Vagina (tissue), 2 donors: ENCODE measurements at regions not wholly inside any gene's neighbourhood (a gene's known extent, or its start where the extent isn't known, plus 50 kb on each side); places are given as distances from the start of the nearest gene placed in this dataset.

Source experiments
- POLR2AphosphoS5 ChIP-seq, 2 donors: sonication (generic); formaldehyde crosslinking; IDR thresholded peaks; one replicate each; pipeline ENCODE4 v1.9.0; 2017; ENCODE audit warnings: antibody characterized with exemption in 2 of 2, mild to moderate bottlenecking in 2 of 2, low read depth in 1 of 2; ENCODE audit not compliant: insufficient read depth in 1 of 2
- TF ChIP-seq, protein P1 (sequence below), 3 experiments: fragments of 450-650 bp in 2 of 3; fragments of 200-600 bp in 1 of 3; sonication (generic) in 1 of 3; IDR thresholded peaks; one replicate each; pipeline ENCODE4 v1.5.1; 2017 to 2019; ENCODE audit warnings: antibody characterized with exemption in 3 of 3, mild to moderate bottlenecking in 2 of 3, moderate library complexity in 2 of 3

DNA sequence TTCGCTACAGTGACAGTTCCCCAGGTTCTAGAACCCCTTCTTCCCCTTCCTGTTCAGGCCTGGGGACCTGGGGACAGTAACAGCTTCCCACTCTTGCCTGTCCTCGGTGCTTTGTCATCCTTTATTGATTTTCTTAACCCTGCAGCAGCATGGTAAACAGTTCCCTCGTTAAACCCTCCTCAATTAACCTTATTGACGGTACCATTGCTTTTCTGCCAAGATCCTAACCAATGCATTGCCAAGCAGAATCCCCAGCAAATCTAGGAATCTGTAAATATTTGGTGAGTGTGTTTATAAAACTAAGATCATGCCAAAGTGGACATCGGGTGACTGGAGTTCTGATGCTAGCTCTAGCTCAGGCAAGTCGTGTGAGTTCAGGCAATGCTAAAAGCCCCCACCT lies 99.6 kb upstream of the KAZN start:
- TF ChIP-seq, protein P1, sequence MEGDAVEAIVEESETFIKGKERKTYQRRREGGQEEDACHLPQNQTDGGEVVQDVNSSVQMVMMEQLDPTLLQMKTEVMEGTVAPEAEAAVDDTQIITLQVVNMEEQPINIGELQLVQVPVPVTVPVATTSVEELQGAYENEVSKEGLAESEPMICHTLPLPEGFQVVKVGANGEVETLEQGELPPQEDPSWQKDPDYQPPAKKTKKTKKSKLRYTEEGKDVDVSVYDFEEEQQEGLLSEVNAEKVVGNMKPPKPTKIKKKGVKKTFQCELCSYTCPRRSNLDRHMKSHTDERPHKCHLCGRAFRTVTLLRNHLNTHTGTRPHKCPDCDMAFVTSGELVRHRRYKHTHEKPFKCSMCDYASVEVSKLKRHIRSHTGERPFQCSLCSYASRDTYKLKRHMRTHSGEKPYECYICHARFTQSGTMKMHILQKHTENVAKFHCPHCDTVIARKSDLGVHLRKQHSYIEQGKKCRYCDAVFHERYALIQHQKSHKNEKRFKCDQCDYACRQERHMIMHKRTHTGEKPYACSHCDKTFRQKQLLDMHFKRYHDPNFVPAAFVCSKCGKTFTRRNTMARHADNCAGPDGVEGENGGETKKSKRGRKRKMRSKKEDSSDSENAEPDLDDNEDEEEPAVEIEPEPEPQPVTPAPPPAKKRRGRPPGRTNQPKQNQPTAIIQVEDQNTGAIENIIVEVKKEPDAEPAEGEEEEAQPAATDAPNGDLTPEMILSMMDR (IDR thresholded peaks at IDR 0.05) = no peak
- TF ChIP-seq POLR2AphosphoS5 (IDR thresholded peaks at IDR 0.05; ENCODE audit: insufficient read depth in 1 of 2, low read depth in 1 of 2) = no peak
